Osteoblast (primary cell): ENCODE measurements at regions not wholly inside any gene's neighbourhood (a gene's known extent, or its start where the extent isn't known, plus 50 kb on each side); places are given as distances from the start of the nearest gene placed in this dataset.
"Not testable (repeated sequence)": the region's sequence is repeated elsewhere in the genome, so short reads cannot be mapped to it uniquely, and the experiment has no call there.

Source experiments
- DNase-seq: peaks from one replicate; pipeline ENCODE4 v3.0.0; 2011; ENCODE audit warnings: low spot score, mixed read lengths; ENCODE audit not compliant: insufficient read length; ENCODE audit errors: missing footprints
- H2AFZ ChIP-seq: 2 replicates; pipeline ENCODE4 v1.6.0; 2011; ENCODE audit warnings: mild to moderate bottlenecking, low read length
- H3K27ac ChIP-seq: 2 replicates; pipeline ENCODE4 v1.5.1; 2011; ENCODE audit warnings: mild to moderate bottlenecking, low read depth, low read length, moderate library complexity
- H3K27me3 ChIP-seq: 2 replicates; pipeline ENCODE4 v1.6.0; 2012; ENCODE audit warnings: mild to moderate bottlenecking, control low read depth, inconsistent platforms, low read length, moderate library complexity; ENCODE audit not compliant: insufficient read depth
- H3K36me3 ChIP-seq: 2 replicates; pipeline ENCODE4 v1.5.1; 2011; ENCODE audit warnings: mild to moderate bottlenecking, low read length, control low read depth, moderate library complexity; ENCODE audit not compliant: insufficient read depth
- H3K4me1 ChIP-seq: 2 replicates; pipeline ENCODE4 v1.5.1; 2011; ENCODE audit warnings: mild to moderate bottlenecking, low read length, control low read depth, moderate library complexity; ENCODE audit not compliant: insufficient read depth
- H3K4me2 ChIP-seq: 2 replicates; pipeline ENCODE4 v1.6.0; 2011; ENCODE audit warnings: mild to moderate bottlenecking, low read length; ENCODE audit not compliant: insufficient read depth
- H3K4me3 ChIP-seq: fragments of 200-600 bp; sonication (generic); 3 replicates; pipeline ENCODE4 v1.5.1; 2012; ENCODE audit warnings: mild to moderate bottlenecking, low read length, inconsistent platforms; ENCODE audit not compliant: insufficient read depth
- H3K79me2 ChIP-seq: 2 replicates; pipeline ENCODE4 v1.6.0; 2012; ENCODE audit warnings: mild to moderate bottlenecking, low read length, control low read depth, inconsistent platforms; ENCODE audit not compliant: insufficient read depth
- H3K9me3 ChIP-seq: 2 replicates; pipeline ENCODE4 v1.5.1; 2011; ENCODE audit warnings: low read depth, low read length, control low read depth
- H4K20me1 ChIP-seq: 2 replicates; pipeline ENCODE4 v1.6.0; 2012; ENCODE audit warnings: mild to moderate bottlenecking, low read length, control low read depth; ENCODE audit not compliant: insufficient read depth
- TF ChIP-seq, protein P1 (sequence below): IDR thresholded peaks from 2 replicates; pipeline ENCODE4 v1.5.1; 2011; ENCODE audit warnings: mild to moderate bottlenecking, low read depth, low read length, moderate library complexity; ENCODE audit errors: extremely low read depth

DNA sequence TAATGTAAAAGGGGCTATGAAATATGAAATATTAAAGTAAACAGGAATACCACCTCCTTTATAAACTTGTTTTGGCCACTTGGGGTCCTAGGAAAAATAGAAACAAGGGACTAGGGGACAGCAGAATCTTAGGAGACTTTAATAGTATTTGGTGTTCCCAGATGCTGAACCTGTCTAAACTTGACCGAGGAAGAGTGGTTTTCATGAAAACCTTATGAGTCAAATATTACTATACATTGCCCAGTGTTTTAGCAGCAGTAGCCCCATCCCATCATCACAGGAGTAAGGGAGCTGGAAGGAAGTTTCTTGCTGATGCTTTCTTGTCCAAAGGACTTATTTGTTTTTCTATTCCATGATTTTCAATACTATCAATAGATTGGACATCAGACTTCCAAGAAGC lies 177.5 kb upstream of the CAND1 start:
- Histone ChIP-seq H3K4me3 (no peak overlapping the region), H3K27ac (no peak overlapping the region), H3K79me2 (no peaks in the 10 kb centered on the region), H3K4me2 (no peak overlapping the region), H3K36me3 (no peaks in the 10 kb centered on the region), H3K4me1 (no peaks in the 10 kb centered on the region), H3K27me3 (no peaks in the 10 kb centered on the region), H4K20me1 (no peaks in the 10 kb centered on the region), H2AFZ (no peak overlapping the region), H3K9me3 (no peaks in the 10 kb centered on the region)
- DNase-seq, result no peak
- TF ChIP-seq, protein P1, sequence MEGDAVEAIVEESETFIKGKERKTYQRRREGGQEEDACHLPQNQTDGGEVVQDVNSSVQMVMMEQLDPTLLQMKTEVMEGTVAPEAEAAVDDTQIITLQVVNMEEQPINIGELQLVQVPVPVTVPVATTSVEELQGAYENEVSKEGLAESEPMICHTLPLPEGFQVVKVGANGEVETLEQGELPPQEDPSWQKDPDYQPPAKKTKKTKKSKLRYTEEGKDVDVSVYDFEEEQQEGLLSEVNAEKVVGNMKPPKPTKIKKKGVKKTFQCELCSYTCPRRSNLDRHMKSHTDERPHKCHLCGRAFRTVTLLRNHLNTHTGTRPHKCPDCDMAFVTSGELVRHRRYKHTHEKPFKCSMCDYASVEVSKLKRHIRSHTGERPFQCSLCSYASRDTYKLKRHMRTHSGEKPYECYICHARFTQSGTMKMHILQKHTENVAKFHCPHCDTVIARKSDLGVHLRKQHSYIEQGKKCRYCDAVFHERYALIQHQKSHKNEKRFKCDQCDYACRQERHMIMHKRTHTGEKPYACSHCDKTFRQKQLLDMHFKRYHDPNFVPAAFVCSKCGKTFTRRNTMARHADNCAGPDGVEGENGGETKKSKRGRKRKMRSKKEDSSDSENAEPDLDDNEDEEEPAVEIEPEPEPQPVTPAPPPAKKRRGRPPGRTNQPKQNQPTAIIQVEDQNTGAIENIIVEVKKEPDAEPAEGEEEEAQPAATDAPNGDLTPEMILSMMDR, result no peak

DNA sequence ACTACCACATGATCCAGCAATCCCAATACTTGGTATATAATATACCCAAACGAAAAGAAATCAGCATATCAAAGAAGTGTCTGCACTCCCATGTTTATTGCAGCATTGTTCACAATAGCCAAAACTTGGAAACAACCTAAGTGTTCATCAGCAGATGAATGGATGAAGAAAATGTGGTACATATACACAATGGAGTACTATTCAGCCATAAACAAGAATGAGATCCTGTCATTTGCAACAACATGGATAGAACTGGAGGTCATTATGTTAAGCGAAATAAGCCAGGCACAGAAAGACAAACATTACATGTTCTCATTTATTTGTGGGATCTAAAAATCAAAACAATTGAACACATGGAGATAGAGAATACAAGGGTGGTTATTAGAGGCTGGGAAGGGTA lies 176.2 kb upstream of the CAND1 start:
- not testable (repeated sequence) for H2AFZ ChIP-seq, H3K36me3 ChIP-seq, H3K4me2 ChIP-seq, H3K4me3 ChIP-seq, H3K27me3 ChIP-seq, H4K20me1 ChIP-seq, H3K27ac ChIP-seq, DNase-seq, H3K79me2 ChIP-seq, H3K4me1 ChIP-seq, H3K9me3 ChIP-seq

DNA sequence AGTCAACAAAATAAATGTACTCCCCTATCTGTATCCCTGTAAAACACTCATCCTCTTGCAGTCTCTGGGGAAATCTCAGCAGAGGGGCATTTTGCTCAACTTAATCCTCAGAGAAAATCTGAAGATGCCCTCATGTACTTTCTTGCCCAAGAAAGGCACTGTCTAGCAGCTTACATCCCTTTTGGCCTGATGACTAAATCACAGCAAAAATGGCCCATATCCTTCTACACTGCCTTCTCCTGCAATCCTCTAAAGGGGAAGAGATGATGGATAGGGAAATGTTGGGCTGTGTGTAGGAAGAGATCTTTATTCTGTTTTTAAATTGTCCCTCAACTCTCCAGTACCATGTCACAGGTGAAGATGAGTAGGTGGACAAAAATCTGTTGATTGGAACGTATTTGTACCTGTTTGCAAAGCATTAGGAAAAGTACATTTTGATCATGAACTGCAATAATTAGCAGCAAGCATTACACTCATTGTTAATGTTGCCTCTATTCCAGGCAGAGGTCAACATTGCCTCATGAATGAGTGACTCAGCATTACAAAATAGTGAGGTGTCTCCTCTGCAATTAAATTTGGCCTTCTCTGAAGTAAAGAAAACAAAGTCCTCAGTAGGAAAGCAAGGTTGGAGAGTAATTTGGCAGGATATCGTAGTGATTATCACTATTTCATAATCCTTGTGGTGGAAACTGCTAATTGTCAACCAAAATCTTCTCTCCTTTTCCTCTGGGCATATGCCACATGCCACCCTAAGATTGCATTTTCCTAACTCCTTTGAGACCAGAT lies 172.4 kb upstream of the CAND1 start:
- Histone ChIP-seq H3K4me3 (no peak overlapping the region), H3K36me3 (no peaks in the 10 kb centered on the region), H3K4me2 (no peak overlapping the region), H3K79me2 (no peaks in the 10 kb centered on the region), H3K9me3 (no peaks in the 10 kb centered on the region), H3K27me3 (no peaks in the 10 kb centered on the region), H3K4me1 (peaks cover 5% of the 10 kb centered on the region), H3K27ac (no peak overlapping the region), H2AFZ (no peak overlapping the region), H4K20me1 (no peaks in the 10 kb centered on the region)
- TF ChIP-seq, protein P1, result no peak
- DNase-seq, result no peak

DNA sequence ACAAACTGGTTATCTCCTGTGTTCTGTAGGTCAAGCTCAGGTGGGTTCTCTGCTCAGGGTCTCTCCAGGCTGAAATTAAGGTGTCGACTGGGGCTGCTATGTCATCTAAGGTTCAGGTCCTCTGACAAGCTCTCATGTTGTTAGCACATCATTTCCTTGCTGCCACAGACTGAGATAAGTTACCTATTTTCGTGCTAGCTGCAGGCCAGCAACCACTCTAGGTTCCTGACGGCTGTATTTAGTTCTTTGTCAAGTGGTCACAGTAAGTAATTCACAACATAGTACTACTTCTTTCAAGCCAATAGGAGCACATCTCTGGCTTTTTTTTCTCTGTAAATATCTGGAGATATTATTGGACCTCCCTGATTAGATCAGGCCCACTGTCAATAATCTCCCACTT lies 169.3 kb upstream of the CAND1 start:
- no peaks in the 10 kb centered on the region for H3K79me2 ChIP-seq
- H3K4me1 ChIP-seq, result peaks cover 5% of the 10 kb centered on the region
- no peaks in the 10 kb centered on the region for H3K27me3 ChIP-seq
- H3K36me3 ChIP-seq, result no peaks in the 10 kb centered on the region
- no peak overlapping the region for H3K4me2 ChIP-seq
- no peak for DNase-seq
- TF ChIP-seq, protein P1, result no peak
- no peak overlapping the region for H3K4me3 ChIP-seq
- H4K20me1 ChIP-seq, result no peaks in the 10 kb centered on the region
- H2AFZ ChIP-seq, result no peak overlapping the region
- no peaks in the 10 kb centered on the region for H3K9me3 ChIP-seq
- H3K27ac ChIP-seq, result no peak overlapping the region
